Central memory CD8-positive, alpha-beta T cell (primary cell): ENCODE measurements at regions not wholly inside any gene's neighbourhood (a gene's known extent, or its start where the extent isn't known, plus 50 kb on each side); places are given as distances from the start of the nearest gene placed in this dataset.

Experiments used
- ATAC-seq: fragments of 150-1000 bp; cut with Tn5 transposase; replicated peaks from 2 replicates; pipeline ENCODE4 v1.10.0; 2022; ENCODE audit warnings: mild to moderate bottlenecking, moderate FRiP score, moderate number of reproducible peaks; ENCODE audit not compliant: poor library complexity, severe bottlenecking; ENCODE audit errors: extremely low read depth
- DNase-seq, 2 donors: peaks; one replicate each; pipeline ENCODE4 v3.0.0; 2021; ENCODE audit warnings: low spot score in 2 of 2
- H3K27ac Mint-ChIP-seq: one replicate; pipeline ENCODE4 v1.8.0; 2022; ENCODE audit warnings: low read depth, mild to moderate bottlenecking, moderate library complexity, mixed read lengths
- H3K27me3 Mint-ChIP-seq: one replicate; pipeline ENCODE4 v1.8.0; 2022; ENCODE audit warnings: mixed read lengths
- H3K36me3 Mint-ChIP-seq: one replicate; pipeline ENCODE4 v1.8.0; 2022; ENCODE audit warnings: mild to moderate bottlenecking, moderate library complexity, mixed read lengths; ENCODE audit not compliant: insufficient read depth
- H3K4me1 Mint-ChIP-seq: one replicate; pipeline ENCODE4 v1.8.0; 2022; ENCODE audit warnings: mixed read lengths
- H3K4me3 Mint-ChIP-seq: one replicate; pipeline ENCODE4 v1.8.0; 2022; ENCODE audit warnings: mild to moderate bottlenecking, moderate library complexity, mixed read lengths
- H3K9me3 Mint-ChIP-seq: one replicate; pipeline ENCODE4 v1.8.0; 2022; ENCODE audit warnings: mixed read lengths

GRCh38 chr3:6526321-6526720 lies 334.6 kb upstream of the GRM7 start:
- no peak overlapping the region for H3K27ac Mint-ChIP-seq
- no peak for DNase-seq
- no peaks in the 10 kb centered on the region for H3K4me1 Mint-ChIP-seq
- H3K36me3 Mint-ChIP-seq = no peaks in the 10 kb centered on the region
- H3K4me3 Mint-ChIP-seq = no peak overlapping the region
- H3K9me3 Mint-ChIP-seq = no peaks in the 10 kb centered on the region
- H3K27me3 Mint-ChIP-seq = no peaks in the 10 kb centered on the region
- ATAC-seq = no peak

- Mint-ChIP-seq H3K27me3 (no peaks in the 10 kb centered on the region), H3K4me1 (no peaks in the 10 kb centered on the region), H3K4me3 (no peak overlapping the region), H3K9me3 (no peaks in the 10 kb centered on the region), H3K36me3 (no peaks in the 10 kb centered on the region), H3K27ac (no peak overlapping the region)
- ATAC-seq (no peak), DNase-seq (no peak)
These were observed 334.1 kb upstream of the GRM7 start for GRCh38 chr3:6526861-6527260.

GRCh38 chr3:6528951-6529350 lies 332.0 kb upstream of the GRM7 start:
- no peak overlapping the region for H3K4me3 Mint-ChIP-seq
- H3K9me3 Mint-ChIP-seq = peaks cover 5% of the 10 kb centered on the region
- no peaks in the 10 kb centered on the region for H3K36me3 Mint-ChIP-seq
- no peak overlapping the region for H3K27ac Mint-ChIP-seq
- no peaks in the 10 kb centered on the region for H3K27me3 Mint-ChIP-seq
- no peaks in the 10 kb centered on the region for H3K4me1 Mint-ChIP-seq
- no peak for ATAC-seq
- DNase-seq = no peak

GRCh38 chr3:6531153-6531552 lies 329.8 kb upstream of the GRM7 start:
- no peak for DNase-seq
- Mint-ChIP-seq H3K27me3 (no peaks in the 10 kb centered on the region), H3K4me1 (no peaks in the 10 kb centered on the region), H3K27ac (no peak overlapping the region), H3K4me3 (no peak overlapping the region), H3K9me3 (peaks cover 22% of the 10 kb centered on the region), H3K36me3 (no peaks in the 10 kb centered on the region)
- ATAC-seq = no peak

GRCh38 chr3:6532101-6532500 lies 328.8 kb upstream of the GRM7 start:
- no peak overlapping the region for H3K27ac Mint-ChIP-seq
- H3K4me3 Mint-ChIP-seq = no peak overlapping the region
- no peaks in the 10 kb centered on the region for H3K4me1 Mint-ChIP-seq
- peaks cover 25% of the 10 kb centered on the region for H3K9me3 Mint-ChIP-seq
- no peaks in the 10 kb centered on the region for H3K36me3 Mint-ChIP-seq
- no peak for DNase-seq
- ATAC-seq = no peak
- H3K27me3 Mint-ChIP-seq = no peaks in the 10 kb centered on the region

- Mint-ChIP-seq H3K27me3 (no peaks in the 10 kb centered on the region), H3K4me1 (no peaks in the 10 kb centered on the region), H3K9me3 (peaks cover 30% of the 10 kb centered on the region), H3K4me3 (no peak overlapping the region), H3K27ac (no peak overlapping the region), H3K36me3 (no peaks in the 10 kb centered on the region)
- ATAC-seq (no peak), DNase-seq (no peak)
These were observed 319.9 kb upstream of the GRM7 start for GRCh38 chr3:6540981-6541380.

GRCh38 chr3:6542795-6543194 lies 318.1 kb upstream of the GRM7 start:
- Mint-ChIP-seq H3K9me3 (peaks cover 21% of the 10 kb centered on the region), H3K4me3 (no peak overlapping the region), H3K27ac (no peak overlapping the region), H3K4me1 (no peaks in the 10 kb centered on the region), H3K27me3 (no peaks in the 10 kb centered on the region), H3K36me3 (no peaks in the 10 kb centered on the region)
- DNase-seq = no peak
- ATAC-seq = no peak

- no peaks in the 10 kb centered on the region for H3K36me3 Mint-ChIP-seq
- DNase-seq = no peak
- no peak for ATAC-seq
- no peaks in the 10 kb centered on the region for H3K4me1 Mint-ChIP-seq
- H3K4me3 Mint-ChIP-seq = no peak overlapping the region
- H3K27ac Mint-ChIP-seq = no peak overlapping the region
- H3K27me3 Mint-ChIP-seq = no peaks in the 10 kb centered on the region
- H3K9me3 Mint-ChIP-seq = peaks cover 16% of the 10 kb centered on the region
These were observed 311.6 kb upstream of the GRM7 start for GRCh38 chr3:6549296-6549695.

- Mint-ChIP-seq H3K27ac (no peak overlapping the region), H3K9me3 (peaks cover 28% of the 10 kb centered on the region), H3K36me3 (no peaks in the 10 kb centered on the region), H3K4me1 (no peaks in the 10 kb centered on the region), H3K4me3 (no peak overlapping the region), H3K27me3 (no peaks in the 10 kb centered on the region)
- ATAC-seq (no peak), DNase-seq (no peak)
These were observed 309.8 kb upstream of the GRM7 start for GRCh38 chr3:6551165-6551564.

- Mint-ChIP-seq H3K4me1 (no peaks in the 10 kb centered on the region), H3K27me3 (no peaks in the 10 kb centered on the region), H3K9me3 (peaks cover 22% of the 10 kb centered on the region), H3K27ac (no peak overlapping the region), H3K4me3 (no peak overlapping the region), H3K36me3 (peaks cover 2% of the 10 kb centered on the region)
- ATAC-seq (no peak), DNase-seq (no peak)
These were observed 300.7 kb upstream of the GRM7 start for GRCh38 chr3:6560259-6560658.

- Mint-ChIP-seq H3K9me3 (peaks cover 12% of the 10 kb centered on the region), H3K27me3 (no peaks in the 10 kb centered on the region), H3K4me3 (no peak overlapping the region), H3K4me1 (no peaks in the 10 kb centered on the region), H3K27ac (no peak overlapping the region), H3K36me3 (no peaks in the 10 kb centered on the region)
- DNase-seq (no peak), ATAC-seq (no peak)
These were observed 293.7 kb upstream of the GRM7 start for GRCh38 chr3:6567241-6567640.

GRCh38 chr3:6568999-6569493 lies 291.9 kb upstream of the GRM7 start:
- Mint-ChIP-seq H3K4me1 (no peaks in the 10 kb centered on the region), H3K4me3 (no peak overlapping the region), H3K27ac (no peak overlapping the region), H3K9me3 (peaks cover 12% of the 10 kb centered on the region), H3K27me3 (no peaks in the 10 kb centered on the region), H3K36me3 (no peaks in the 10 kb centered on the region)
- ATAC-seq = no peak
- no peak for DNase-seq

- ATAC-seq (no peak), DNase-seq (no peak)
- H3K27ac Mint-ChIP-seq = no peak overlapping the region
- no peaks in the 10 kb centered on the region for H3K27me3 Mint-ChIP-seq
- H3K36me3 Mint-ChIP-seq = no peaks in the 10 kb centered on the region
- H3K4me1 Mint-ChIP-seq = no peaks in the 10 kb centered on the region
- H3K9me3 Mint-ChIP-seq = peaks cover 9% of the 10 kb centered on the region
- H3K4me3 Mint-ChIP-seq = no peak overlapping the region
These were observed 289.5 kb upstream of the GRM7 start for GRCh38 chr3:6571448-6571847.

- ATAC-seq = no peak
- no peak overlapping the region for H3K27ac Mint-ChIP-seq
- no peak for DNase-seq
- H3K9me3 Mint-ChIP-seq = peaks cover 12% of the 10 kb centered on the region
- no peaks in the 10 kb centered on the region for H3K36me3 Mint-ChIP-seq
- H3K4me1 Mint-ChIP-seq = no peaks in the 10 kb centered on the region
- no peak overlapping the region for H3K4me3 Mint-ChIP-seq
- no peaks in the 10 kb centered on the region for H3K27me3 Mint-ChIP-seq
These were observed 283.3 kb upstream of the GRM7 start for GRCh38 chr3:6577584-6577983.
